H1 (cell line): ENCODE measurements at regions not wholly inside any gene's neighbourhood (a gene's known extent, or its start where the extent isn't known, plus 50 kb on each side); places are given as distances from the start of the nearest gene placed in this dataset.

ENCODE experiments used
- CEBPB ChIP-seq: IDR thresholded peaks from 2 replicates; pipeline ENCODE4 v1.6.1; 2012; ENCODE audit warnings: low read depth, low read length
- CTBP2 ChIP-seq: IDR thresholded peaks from 2 replicates; pipeline ENCODE4 v1.7.0; 2011; ENCODE audit warnings: borderline replicate concordance, mild to moderate bottlenecking, moderate library complexity, mixed read lengths, low read length; ENCODE audit not compliant: insufficient read depth, insufficient read length
- CTCF ChIP-seq, 3 experiments: IDR thresholded peaks; 1 replicate in 2 of 3; 2 replicates in 1 of 3; pipeline versions ENCODE4 v1.5.1 to v1.6.1; 2011; ENCODE audit warnings: low read length in 3 of 3, mild to moderate bottlenecking in 3 of 3, inconsistent platforms in 2 of 3, low read depth in 1 of 3, moderate library complexity in 1 of 3; ENCODE audit not compliant: insufficient read depth in 1 of 3; ENCODE audit errors: control extremely low read depth in 1 of 3
- EZH2 ChIP-seq: fragments of 200-600 bp; sonication (generic); IDR thresholded peaks from 2 replicates; pipeline ENCODE4 v1.7.1; 2012; ENCODE audit warnings: low read depth, mild to moderate bottlenecking, moderate library complexity, low read length, inconsistent platforms; ENCODE audit not compliant: severe bottlenecking
- HDAC6 ChIP-seq: IDR thresholded peaks from one replicate; pipeline ENCODE4 v1.7.1; 2012; ENCODE audit warnings: low read depth, mild to moderate bottlenecking, inconsistent platforms, low read length, moderate library complexity
- JUN ChIP-seq: IDR thresholded peaks from 2 replicates; pipeline ENCODE4 v1.6.1; 2011; ENCODE audit warnings: low read depth, mild to moderate bottlenecking, improper control_type of control experiment, low read length
- JUND ChIP-seq: IDR thresholded peaks from 2 replicates; pipeline ENCODE4 v1.6.1; 2011; ENCODE audit warnings: mild to moderate bottlenecking, improper control_type of control experiment, low read length
- MAFK ChIP-seq: IDR thresholded peaks from 2 replicates; pipeline ENCODE4 v1.6.1; 2012; ENCODE audit warnings: low read depth, mild to moderate bottlenecking, improper control_type of control experiment, low read length
- POLR2A ChIP-seq, 2 experiments: IDR thresholded peaks; 1 replicate in 1 of 2; 2 replicates in 1 of 2; pipeline ENCODE4 v1.6.1; 2011; ENCODE audit warnings: low read depth in 2 of 2, low read length in 2 of 2, mild to moderate bottlenecking in 2 of 2; ENCODE audit errors: control extremely low read depth in 1 of 2
- RXRA ChIP-seq: IDR thresholded peaks from 2 replicates; pipeline ENCODE4 v1.6.1; 2011; ENCODE audit warnings: low read depth, mild to moderate bottlenecking, low read length, moderate library complexity; ENCODE audit not compliant: insufficient read depth
- SRF ChIP-seq: IDR thresholded peaks from 2 replicates; pipeline ENCODE4 v1.6.1; 2011; ENCODE audit warnings: mild to moderate bottlenecking, low read depth, low read length, moderate library complexity
- TAF1 ChIP-seq: IDR thresholded peaks from 2 replicates; pipeline ENCODE4 v1.6.1; 2011; ENCODE audit warnings: mild to moderate bottlenecking, low read depth, low read length
- ZNF274 ChIP-seq: IDR thresholded peaks from 2 replicates; pipeline ENCODE4 v1.7.0; 2012; ENCODE audit warnings: low read length, borderline replicate concordance; ENCODE audit errors: extremely low read depth
- TF ChIP-seq, protein P1 (sequence below): IDR thresholded peaks from 2 replicates; pipeline ENCODE4 v1.6.1; 2012; ENCODE audit warnings: inconsistent platforms

DNA sequence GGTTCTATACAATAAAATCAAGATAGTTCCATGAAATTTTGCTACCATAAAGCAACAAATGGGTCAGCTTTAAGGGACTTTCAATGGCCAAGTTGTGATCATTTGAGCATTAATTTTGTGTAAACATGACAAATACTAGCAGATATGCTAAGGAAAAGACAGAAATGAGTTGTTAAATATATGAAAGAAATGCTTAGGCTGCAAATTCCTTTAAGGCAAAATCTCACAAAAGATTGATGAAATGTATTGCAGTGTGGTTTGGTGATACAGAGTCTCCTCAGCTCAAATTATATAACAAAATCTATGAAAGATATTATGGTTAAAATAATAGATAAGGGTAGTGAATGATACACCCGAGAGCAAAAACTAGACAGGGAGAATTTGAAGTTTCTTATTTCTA lies 377.2 kb downstream of the RAP2B start:
- no peak for TF ChIP-seq ZNF274
- TF ChIP-seq TAF1 = no peak
- no peak for TF ChIP-seq CTCF (IDR thresholded peaks at IDR 0.05; ENCODE audit: control extremely low read depth in 1 of 3, insufficient read depth in 1 of 3, low read depth in 1 of 3, low read length in 3 of 3)
- no peak for TF ChIP-seq POLR2A (IDR thresholded peaks at IDR 0.05; ENCODE audit: control extremely low read depth in 1 of 2, low read depth in 2 of 2, low read length in 2 of 2)
- TF ChIP-seq SRF = no peak
- TF ChIP-seq RXRA = no peak
- no peak for TF ChIP-seq EZH2
- TF ChIP-seq CTBP2 = no peak
- no peak for TF ChIP-seq JUN
- TF ChIP-seq JUND = no peak
- TF ChIP-seq MAFK = no peak
- TF ChIP-seq, protein P1, sequence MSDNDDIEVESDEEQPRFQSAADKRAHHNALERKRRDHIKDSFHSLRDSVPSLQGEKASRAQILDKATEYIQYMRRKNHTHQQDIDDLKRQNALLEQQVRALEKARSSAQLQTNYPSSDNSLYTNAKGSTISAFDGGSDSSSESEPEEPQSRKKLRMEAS = no peak
- TF ChIP-seq CEBPB = no peak
- no peak for TF ChIP-seq HDAC6
